ENCODE measurements at regions not wholly inside any gene's neighbourhood (a gene's known extent, or its start where the extent isn't known, plus 50 kb on each side); places are given as distances from the start of the nearest gene placed in this dataset.

GRCh38 chr9:88657893-88658292 lies 122.9 kb downstream of the NXNL2 start:
- in situ Hi-C loops (cut with MboI; ENCODE audit: low sequenced_read_pairs) = no loop called here

- in situ Hi-C loops (cut with MboI; ENCODE audit: low sequenced_read_pairs) = no loop called here
Measured at GRCh38 chr9:88658311-88658822, 123.4 kb downstream of the NXNL2 start.

GRCh38 chr9:88659126-88659525 lies 124.1 kb downstream of the NXNL2 start:
- in situ Hi-C loops (cut with MboI; ENCODE audit: low sequenced_read_pairs) = no loop called here

GRCh38 chr9:88660611-88661010 lies 125.6 kb downstream of the NXNL2 start:
- in situ Hi-C loops (cut with MboI; ENCODE audit: low sequenced_read_pairs) = no loop called here

- in situ Hi-C loops (cut with MboI; ENCODE audit: low sequenced_read_pairs) = no loop called here
Measured at GRCh38 chr9:88661759-88662158, 126.8 kb downstream of the NXNL2 start.

- in situ Hi-C loops (cut with MboI; ENCODE audit: low sequenced_read_pairs) = no loop called here
Measured at GRCh38 chr9:88663771-88664419, 128.9 kb downstream of the NXNL2 start.

- in situ Hi-C loops (cut with MboI; ENCODE audit: low sequenced_read_pairs) = no loop called here
Measured at GRCh38 chr9:88664773-88665172, 129.8 kb downstream of the NXNL2 start.

- in situ Hi-C loops (cut with MboI; ENCODE audit: low sequenced_read_pairs) = no loop called here
Measured at GRCh38 chr9:88672874-88673689, 138.1 kb downstream of the NXNL2 start.

GRCh38 chr9:88673886-88674285 lies 138.9 kb downstream of the NXNL2 start:
- in situ Hi-C loops (cut with MboI; ENCODE audit: low sequenced_read_pairs) = no loop called here

- in situ Hi-C loops (cut with MboI; ENCODE audit: low sequenced_read_pairs) = no loop called here
Measured at GRCh38 chr9:88676644-88677043, 141.7 kb downstream of the NXNL2 start.

- in situ Hi-C loops (cut with MboI; ENCODE audit: low sequenced_read_pairs) = no loop called here
Measured at GRCh38 chr9:88678008-88678407, 143.0 kb downstream of the NXNL2 start.

GRCh38 chr9:88678431-88678830 lies 143.5 kb downstream of the NXNL2 start:
- in situ Hi-C loops (cut with MboI; ENCODE audit: low sequenced_read_pairs) = no loop called here

GRCh38 chr9:88680041-88680440 lies 145.1 kb downstream of the NXNL2 start:
- in situ Hi-C loops (cut with MboI; ENCODE audit: low sequenced_read_pairs) = no loop called here

GRCh38 chr9:88680505-88681160 lies 145.7 kb downstream of the NXNL2 start:
- in situ Hi-C loops (cut with MboI; ENCODE audit: low sequenced_read_pairs) = no loop called here

GRCh38 chr9:88681434-88681833 lies 146.5 kb downstream of the NXNL2 start:
- in situ Hi-C loops (cut with MboI; ENCODE audit: low sequenced_read_pairs) = no loop called here

GRCh38 chr9:88682431-88682831 lies 147.5 kb downstream of the NXNL2 start:
- in situ Hi-C loops (cut with MboI; ENCODE audit: low sequenced_read_pairs) = no loop called here

GRCh38 chr9:88684046-88684445 lies 149.1 kb downstream of the NXNL2 start:
- in situ Hi-C loops (cut with MboI; ENCODE audit: low sequenced_read_pairs) = no loop called here

GRCh38 chr9:88684845-88685244 lies 149.9 kb downstream of the NXNL2 start:
- in situ Hi-C loops (cut with MboI; ENCODE audit: low sequenced_read_pairs) = no loop called here

- in situ Hi-C loops (cut with MboI; ENCODE audit: low sequenced_read_pairs) = no loop called here
Measured at GRCh38 chr9:88685966-88686365, 151.0 kb downstream of the NXNL2 start.

- in situ Hi-C loops (cut with MboI; ENCODE audit: low sequenced_read_pairs) = no loop called here
Measured at GRCh38 chr9:88689509-88690298, 154.7 kb downstream of the NXNL2 start.

- in situ Hi-C loops (cut with MboI; ENCODE audit: low sequenced_read_pairs) = no loop called here
Measured at GRCh38 chr9:88690628-88691027, 155.7 kb downstream of the NXNL2 start.

Data from HL-60/S4 treated with phorbol 12-myristate 13-acetate at 8.2 ng/mL for 4 days and 3 days (cell line).